Inferior parietal cortex (tissue), 1 donor: ENCODE measurements at regions not wholly inside any gene's neighbourhood (a gene's known extent, or its start where the extent isn't known, plus 50 kb on each side); places are given as distances from the start of the nearest gene placed in this dataset.
"Not testable (repeated sequence)": the region's sequence is repeated elsewhere in the genome, so short reads cannot be mapped to it uniquely, and the experiment has no call there.

Experiments
- DNase-seq: peaks from one replicate; pipeline ENCODE4 v3.0.0-alpha.2; 2016; ENCODE audit errors: extremely low spot score

DNA sequence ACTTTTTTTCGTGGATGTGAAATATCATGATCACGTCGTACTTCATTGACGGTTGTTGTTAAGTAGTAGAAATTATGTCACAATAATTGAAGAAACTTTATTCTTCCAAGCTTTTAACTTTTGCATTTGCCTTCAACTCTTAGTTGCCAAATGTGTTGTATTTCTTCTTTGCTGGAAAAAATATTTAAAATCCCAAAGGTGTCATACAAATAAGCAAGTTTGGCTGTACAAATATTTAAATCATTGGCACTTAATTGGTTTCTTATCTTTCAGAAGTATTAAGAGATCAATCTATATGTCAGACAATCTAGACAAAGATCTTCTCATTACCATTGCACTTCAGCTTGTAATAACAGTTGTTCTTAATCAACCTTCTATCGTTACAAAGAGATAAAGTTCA lies 204.0 kb upstream of the HDAC4 start:
- no peak for DNase-seq

DNA sequence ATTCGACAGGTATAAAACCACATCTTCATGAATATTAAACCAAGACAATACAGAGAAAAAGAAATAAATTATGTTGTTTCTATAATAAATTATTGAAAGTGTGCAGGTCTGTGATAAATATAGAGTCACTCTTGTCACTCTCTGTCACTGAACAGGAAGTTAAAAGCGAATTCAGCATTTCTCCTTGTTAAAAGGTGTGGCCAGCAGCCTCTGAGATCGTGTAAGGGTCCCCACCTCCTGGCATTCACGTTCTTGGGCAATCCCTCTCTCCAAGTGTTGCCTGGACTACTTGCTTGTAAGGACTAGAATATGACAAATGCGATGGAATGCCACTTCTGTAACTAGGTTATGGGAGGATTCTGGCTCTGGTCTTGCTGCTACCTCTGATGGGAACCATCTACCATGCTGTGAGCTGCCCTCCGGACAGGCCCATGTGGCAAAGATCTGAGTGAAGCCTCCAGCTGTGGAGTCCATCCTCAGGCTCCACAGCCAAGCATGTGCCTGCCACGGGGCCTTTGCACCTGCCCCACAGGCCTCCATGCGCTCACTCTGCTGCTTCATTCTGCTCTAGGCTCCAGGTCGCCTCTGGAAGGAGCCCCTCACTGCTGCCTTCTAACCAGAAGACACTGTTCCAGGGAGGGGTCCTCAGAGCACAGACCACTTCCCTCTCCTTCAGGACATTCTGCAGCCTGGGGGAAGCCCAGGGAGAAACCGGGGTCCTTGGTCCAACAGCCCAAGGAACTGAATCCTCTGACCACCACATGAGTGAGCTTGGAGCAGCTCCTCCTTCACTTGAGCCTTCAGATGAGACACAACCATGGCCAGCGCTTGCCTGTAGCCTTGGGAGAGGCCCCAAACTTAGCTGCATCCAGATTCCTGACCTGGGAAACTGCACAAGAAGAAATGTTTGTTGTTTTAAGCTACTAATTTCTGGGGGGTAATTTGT lies 202.9 kb upstream of the HDAC4 start:
- DNase-seq, result no peak

DNA sequence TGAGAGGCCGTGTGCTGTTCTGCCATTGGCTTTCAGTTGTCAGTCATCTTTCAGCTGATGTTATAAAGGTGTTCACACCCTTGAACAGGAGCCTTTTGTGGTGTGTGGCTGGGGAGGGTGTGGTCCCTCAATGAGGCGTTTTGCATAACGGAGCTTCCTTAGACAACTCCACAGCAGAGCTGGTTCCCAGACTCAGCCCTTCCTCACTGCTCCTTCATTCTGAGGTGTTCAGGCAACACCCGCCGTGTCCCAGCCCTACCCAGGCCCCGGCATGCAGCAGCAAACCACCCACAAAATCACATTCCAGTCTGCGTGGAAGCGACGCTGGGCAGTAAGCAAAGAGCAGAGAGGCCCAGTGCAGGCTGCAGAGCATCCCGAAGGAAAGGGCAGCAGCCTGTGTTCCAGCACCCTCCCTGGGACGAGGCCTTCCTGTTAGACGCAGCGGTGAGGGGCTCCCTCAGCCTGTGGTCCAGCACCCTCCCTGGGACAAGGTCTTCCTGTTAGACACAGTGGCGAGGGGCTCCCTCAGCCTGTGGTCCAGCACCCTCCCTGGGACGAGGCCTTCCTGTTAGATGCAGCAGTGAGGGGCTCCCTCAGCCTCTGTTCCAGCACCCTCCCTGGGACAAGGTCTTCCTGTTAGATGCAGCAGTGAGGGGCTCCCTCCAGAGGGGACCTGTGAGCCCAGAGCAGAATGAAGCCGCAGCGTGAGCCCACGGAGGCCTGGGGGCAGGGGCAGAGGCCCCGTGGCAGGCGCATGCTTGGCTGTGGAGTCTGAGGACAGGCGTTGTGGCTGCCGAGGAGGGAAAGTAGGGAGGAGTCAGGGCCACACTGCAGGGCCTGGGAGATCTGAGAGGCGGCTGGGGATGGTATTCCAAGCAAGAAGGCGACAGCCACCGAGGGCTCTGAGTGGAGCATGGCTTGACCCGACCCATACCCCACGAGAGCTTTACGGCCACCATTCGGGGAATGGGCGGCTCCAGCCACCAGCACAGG lies 201.8 kb upstream of the HDAC4 start:
- DNase-seq, result no peak

DNA sequence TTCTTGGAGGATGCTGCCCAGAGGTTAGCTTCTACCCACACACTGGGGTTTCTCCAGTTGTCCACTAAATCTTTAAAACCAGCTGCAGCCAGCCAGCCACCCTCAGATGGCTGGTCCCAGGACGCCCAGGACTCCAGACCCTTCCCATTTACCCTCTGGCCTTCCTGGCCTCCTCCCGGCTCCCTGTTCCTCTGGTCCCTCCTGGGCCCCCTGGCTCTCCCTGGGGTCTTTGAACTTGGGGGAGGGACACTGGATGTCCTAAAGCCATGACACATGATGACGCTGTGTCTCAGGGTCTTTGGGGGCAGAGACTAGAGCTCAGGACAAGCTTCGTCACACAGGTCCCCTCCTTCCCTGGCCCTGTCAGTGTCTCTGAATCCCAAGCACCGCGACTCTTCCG lies 201.1 kb upstream of the HDAC4 start:
- DNase-seq, result no peak

DNA sequence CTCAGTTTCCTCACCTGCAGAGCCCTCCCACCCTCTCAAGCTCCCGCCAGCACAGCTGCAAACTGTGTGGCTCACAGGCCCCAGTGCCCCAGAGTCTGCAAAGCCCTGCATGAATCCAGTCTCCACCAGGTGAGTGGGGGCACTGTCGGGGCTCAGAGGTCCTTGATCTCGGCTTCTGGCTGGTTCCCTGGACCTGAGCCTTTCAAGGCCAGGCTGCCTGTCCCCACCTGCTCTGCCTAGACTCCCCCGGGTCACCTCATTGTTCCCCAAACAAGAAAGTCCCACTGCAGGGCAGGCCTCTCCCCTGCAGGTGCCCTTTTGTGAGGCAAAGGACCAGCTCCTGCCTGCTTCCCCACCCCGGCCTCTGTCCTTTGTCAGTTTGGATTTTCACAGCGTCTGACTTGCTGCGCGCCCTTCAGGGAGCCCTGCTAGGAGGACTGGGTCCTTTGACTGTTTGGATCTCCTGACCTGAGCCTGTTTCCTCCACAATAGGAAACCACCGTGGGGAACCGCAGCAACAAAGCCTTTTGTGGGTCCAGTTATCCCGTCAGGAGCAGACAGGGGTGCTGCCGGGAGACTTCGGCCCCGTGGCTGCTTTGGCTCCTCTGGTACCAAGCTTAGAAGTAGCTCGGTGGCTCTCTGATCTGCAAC lies 200.5 kb upstream of the HDAC4 start:
- no peak for DNase-seq

DNA sequence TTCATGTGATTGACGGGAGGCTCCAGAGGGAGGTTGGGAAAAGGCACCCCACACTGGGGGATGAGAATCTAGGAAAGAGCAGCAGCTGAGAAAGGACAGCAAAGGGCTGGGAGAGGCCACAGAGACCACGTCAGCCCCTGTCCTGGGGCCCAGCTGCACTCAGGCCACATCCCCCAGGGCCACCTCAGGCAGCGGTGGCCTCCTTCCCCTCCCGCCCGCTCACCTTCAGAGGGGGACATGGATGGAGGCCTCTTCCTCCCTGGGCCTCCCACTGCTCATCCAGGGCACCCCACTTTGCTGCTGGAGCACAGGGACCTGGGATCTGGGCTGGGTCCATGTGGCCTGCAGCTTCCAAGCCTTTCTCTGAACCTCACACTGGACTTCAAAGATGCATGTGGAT lies 199.8 kb upstream of the HDAC4 start:
- DNase-seq, result no peak

DNA sequence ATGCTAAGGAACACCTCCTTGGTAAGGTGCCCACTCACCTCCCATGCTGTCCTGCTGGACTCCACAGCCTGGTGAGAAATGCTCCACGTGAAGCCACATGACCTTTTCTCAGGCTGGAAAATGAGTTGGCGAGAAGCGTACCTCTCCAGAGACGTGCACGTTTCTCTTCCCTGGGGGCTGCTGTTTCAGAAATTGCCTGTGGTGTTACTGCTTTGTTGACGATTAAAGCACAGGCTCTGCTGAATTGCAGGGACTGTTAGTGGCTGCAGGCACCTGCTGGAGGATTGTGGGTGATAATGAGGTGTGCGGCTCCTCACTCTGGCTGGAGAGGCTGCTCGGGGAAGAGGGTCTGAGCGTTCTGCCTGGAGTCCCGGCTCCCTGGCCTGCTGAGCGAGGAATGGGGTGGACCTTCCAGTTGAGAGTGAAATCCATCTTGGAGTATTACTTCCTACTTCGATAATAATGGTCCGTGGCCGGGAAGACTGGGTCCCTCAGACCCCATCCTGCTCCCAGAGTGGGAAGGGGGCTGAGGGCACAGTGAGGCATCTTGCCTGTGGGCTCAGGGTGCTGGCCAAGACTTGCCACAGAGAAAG lies 199.3 kb upstream of the HDAC4 start:
- DNase-seq, result no peak

DNA sequence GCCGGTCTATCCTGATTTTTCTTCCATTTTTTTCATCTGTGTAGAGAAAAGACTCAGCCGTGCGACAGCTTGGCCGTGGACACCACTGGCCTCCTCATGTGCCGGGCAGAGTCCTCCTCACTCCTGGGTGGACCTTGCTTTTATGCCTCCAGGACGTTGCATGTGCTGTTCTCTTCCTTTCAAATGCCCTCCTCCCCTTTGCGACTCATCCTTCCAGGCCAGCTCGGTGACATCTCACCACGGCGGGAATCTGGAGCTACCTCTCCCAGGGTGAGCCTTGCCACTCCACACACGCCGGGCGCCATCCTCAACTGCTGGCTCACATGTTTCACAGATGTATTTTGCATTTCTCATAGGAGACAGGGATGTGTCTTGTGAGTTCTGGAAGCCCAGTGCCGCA lies 198.5 kb upstream of the HDAC4 start:
- no peak for DNase-seq

DNA sequence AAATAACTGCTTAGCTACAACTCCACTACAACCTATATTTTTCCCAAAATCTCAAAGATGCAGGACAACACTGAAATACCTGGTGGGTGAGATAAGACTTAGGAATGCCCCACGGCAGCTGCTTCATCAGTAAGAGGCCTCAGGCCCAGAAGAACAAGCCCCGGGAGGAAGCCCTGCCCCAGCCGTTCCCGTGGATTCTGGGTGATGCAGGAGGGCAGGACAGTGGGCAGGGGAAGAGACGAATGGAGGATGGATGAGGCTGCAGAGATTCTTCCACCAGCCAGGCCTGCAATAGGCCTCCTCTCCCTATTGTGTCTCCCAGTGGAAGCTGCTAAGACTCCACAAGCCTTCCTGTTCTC lies 197.9 kb upstream of the HDAC4 start:
- DNase-seq, result no peak

DNA sequence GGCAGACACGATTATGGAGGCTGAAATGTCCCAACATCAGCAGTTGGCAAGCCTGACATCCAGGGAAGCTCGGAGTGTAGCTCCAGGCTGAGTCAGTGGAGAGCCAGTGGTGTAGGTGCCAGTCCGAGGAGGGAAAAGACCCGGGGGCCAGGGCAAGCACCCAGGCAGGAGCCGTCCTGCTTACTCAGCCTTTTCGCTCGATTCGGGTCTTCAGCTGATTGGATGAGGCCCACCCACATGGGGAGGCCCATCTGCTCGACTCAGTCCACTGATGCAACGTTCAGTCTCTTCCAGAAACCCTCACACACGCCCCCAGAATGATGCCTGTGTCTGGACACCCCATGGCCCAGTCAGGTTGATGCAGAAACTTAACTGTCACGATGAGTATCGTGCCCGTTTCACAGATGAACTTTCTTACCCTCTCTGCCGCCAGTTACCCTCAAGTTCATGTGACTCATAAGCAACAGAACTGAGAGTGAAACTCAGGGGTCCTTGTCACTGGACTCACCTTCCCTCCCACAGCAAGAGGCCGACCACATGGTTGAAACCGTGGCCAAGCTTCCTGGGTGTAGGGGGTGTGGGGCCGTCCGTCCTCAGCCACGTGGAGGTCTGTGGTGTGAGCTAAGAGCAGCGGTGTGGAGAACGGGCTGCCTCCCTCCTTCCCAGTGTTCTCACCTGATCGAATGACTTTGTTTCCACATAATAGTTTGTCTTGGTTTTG lies 197.4 kb upstream of the HDAC4 start:
- DNase-seq, result no peak

DNA sequence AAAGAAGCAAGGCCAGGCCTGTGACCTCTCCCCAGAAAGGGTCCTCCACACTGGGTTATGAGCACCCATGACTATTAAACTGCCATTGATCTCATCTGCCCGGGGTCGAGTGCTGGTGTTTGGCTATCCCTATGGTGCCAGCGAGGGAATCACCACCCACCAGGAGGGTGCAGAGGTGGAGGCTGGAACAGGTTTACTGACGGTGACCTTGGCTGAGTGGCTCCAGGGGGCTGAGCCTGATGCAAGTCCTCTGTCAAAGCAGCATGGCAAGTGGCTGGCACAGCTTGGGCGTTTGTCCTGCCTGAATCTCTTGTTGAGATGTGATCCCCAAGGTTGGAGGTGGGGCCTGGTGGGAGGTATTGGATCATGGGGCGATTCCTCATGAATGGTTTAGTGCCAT lies 196.4 kb upstream of the HDAC4 start:
- no peak for DNase-seq

DNA sequence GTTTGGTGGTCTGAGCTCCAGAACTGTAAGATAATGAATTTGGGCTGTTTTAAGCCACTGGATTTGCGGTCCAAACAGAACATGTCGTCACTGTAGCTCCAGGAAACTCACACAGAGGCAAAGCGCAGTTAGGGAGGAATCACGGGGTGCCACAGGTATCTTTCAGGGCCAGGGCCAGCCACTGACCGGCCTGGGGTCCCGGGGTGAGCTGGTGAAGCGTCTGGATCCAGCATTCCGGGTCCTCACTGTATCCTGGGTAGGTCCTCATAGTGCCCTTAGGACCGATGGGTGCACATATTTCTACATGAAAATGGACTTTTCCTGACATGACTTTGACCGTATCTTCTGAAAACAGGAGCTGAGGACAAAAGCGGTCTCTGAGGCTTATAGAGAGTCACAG lies 196.0 kb upstream of the HDAC4 start:
- no peak for DNase-seq

DNA sequence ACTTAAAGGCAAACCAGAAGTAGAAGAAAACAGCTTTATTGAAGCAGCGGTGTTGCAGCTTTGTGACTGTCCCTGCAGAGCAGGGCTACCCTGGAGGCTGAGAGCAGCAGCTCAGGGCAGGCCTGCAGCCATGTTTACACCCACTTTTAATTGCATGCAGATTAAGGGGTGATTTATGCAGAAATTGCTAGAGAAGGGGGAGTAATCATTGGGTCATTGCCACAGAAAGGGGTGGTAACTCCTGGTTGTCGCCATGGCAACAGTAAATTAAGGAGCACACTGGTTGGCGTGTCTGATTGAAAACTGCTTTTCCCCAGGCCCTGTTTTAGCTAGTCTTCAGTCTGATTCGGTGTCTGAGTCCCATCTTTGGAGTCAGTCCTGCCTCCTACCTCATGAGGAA lies 195.4 kb upstream of the HDAC4 start:
- no peak for DNase-seq

DNA sequence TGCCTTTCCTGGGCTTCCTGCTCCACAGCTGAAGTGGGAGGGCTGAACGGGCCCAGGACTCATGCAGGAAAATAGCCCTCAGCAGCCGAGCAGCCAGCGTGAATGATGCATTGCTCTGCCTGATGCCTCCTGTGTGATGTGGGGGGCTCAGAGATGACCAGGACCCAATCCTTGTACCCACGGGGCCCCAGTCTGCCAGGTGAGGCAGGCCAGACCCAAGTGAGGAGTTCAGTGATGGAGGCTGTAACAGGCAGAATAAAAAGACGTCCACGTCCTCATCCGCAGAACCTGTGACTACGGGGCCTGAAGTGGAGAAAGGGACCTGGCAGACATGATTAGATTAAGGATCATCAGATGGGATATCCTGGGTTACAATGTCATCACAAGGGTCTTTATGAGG lies 194.9 kb upstream of the HDAC4 start:
- no peak for DNase-seq

DNA sequence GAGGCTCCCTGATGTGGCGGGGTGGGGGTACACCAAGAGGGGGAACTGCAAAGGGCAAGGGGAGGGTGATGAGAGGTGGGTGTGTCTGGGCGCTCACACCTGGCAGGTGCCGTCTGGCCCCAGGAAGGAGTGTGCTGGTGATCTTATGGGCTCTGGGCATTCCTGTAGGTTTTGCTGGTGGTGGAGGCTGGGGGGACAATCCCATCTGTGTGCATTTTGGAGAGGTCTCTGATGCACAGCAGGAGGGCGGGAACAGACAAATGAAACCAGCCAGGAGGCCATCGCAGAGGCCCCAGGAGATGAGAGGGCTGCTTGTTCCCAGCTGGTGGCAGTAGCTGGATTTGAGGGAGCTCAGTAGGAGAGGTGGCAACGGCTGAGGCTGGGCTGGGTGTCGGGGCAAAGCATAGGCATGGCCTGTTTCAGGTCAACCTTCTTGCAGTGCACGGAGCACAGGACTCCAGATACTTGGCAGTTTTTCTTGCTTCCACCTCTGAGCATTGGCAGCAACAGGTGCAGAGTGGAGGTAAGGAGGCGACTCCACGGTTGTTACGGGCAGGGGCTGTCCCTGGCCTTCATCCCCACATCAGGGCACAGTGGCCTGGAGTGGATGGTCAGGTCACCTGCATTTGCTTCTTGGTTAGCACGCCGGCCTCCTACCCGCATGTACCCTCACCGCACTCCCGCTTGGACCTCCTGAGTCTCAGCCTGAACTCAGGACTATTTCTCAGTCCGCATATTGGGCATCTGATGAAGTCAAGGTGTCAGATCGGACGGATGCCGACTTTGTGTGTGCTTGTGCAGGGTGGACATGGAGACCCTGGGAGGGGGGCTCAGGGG lies 194.2 kb upstream of the HDAC4 start:
- no peak for DNase-seq

DNA sequence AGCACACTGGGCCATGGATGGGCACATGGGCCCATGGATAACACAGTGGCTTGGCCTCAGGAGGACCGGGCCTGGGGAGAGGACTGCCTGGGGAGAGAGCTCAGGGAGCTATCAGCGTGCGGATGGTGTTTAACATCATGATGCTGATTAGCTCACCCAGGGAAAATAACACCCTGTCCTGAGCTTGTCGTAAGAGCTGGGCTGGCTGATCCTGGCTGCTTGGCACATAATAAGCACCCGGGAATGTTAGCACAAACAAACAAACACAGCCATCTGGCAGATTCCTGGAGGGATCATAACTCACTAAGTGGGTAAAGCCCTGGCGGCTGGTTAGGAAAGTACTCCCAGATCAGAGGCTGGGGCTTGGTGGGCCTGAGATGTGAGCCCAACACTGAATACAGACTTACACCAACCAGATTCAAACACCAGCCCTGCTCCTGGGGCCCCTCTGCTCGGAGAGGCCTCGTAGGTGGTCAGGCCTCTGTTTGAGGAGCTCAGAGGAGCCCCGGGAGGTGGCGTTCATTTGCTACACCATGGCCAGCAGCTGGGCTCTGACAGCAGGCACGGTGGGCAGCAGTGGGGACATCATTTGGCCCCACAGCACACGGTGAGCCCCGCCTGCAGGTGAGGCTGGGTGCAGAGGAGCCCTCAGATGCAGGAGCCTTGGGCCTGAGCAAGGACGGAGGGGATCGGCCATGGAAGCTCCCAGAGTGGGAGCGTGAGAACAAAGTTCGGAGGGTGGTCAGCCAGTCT lies 193.4 kb upstream of the HDAC4 start:
- DNase-seq, result no peak

DNA sequence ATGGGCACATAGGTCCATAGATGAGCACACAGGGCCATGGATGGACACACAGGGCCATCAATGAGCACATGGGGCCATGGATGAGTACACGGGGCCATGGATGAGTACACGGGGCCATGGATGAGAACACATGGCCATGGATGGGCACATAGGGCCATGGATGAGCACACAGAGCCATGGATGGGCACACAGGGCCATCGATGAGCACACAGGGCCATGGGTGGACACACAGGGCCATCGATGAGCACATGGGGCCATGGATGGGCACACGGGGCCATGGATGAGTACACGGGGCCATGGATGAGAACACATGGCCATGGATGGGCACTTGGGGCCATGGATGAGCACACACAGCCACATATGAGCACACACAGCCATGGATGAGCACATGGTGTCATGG lies 192.6 kb upstream of the HDAC4 start:
- DNase-seq, result no peak

DNA sequence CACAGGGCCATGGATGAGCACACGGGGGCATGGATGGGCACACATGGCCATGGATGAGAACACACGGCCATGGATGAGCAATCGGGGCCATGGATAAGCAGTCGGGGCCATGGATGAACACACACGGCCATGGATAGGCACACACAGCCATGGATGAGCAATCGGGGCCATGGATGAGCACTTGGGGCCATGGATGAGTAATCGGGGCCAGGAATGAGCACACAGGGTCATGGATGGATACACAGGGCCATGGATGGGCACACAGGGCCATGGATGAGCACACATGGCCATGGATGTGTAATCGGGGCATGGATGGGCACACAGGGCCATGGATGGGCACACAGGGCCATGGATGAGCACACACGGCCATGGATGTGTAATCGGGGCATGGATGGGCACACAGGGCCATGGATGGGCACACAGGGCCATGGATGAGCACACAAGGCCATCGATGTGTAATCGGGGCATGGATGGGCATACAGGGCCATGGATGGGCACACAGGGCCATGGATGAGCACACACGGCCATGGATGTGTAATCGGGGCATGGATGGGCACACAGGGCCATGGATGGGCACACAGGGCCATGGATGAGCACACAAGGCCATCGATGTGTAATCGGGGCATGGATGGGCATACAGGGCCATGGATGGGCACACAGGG lies 191.9 kb upstream of the HDAC4 start:
- not testable (repeated sequence) for DNase-seq
